SK-N-SH treated with all-trans-retinoic acid at 6 μM for 48 hours (cell line): ENCODE measurements at regions not wholly inside any gene's neighbourhood (a gene's known extent, or its start where the extent isn't known, plus 50 kb on each side); places are given as distances from the start of the nearest gene placed in this dataset.

Experiments used
- ATAC-seq: fragments of 200-7000 bp; cut with Tn5 transposase; 3 replicates; pipeline ENCODE4 v1.9.1; 2020; ENCODE audit warnings: mild to moderate bottlenecking, moderate library complexity
- ARNTL ChIP-seq: fragments of 450-650 bp; formaldehyde crosslinking; IDR thresholded peaks from 2 replicates; pipeline ENCODE4 v1.5.0; 2020; ENCODE audit warnings: low read depth, mild to moderate bottlenecking, moderate library complexity, borderline replicate concordance
- BACH2 ChIP-seq: fragments of 250-450 bp; sonication (Bioruptor Pico); IDR thresholded peaks from 2 replicates; pipeline ENCODE4 v1.9.0; 2021; ENCODE audit warnings: mild to moderate bottlenecking, borderline replicate concordance
- CREB5 ChIP-seq: fragments of 250-450 bp; sonication (Bioruptor Pico); IDR thresholded peaks from 2 replicates; pipeline ENCODE4 v1.5.1; 2020; ENCODE audit warnings: low read depth, mild to moderate bottlenecking, moderate library complexity
- CSDC2 ChIP-seq: fragments of 250-450 bp; sonication (Bioruptor Pico); IDR thresholded peaks from 2 replicates; pipeline ENCODE4 v1.5.0; 2020; ENCODE audit warnings: mild to moderate bottlenecking, moderate library complexity
- CSRNP3 ChIP-seq: fragments of 250-450 bp; sonication (Bioruptor Pico); IDR thresholded peaks from 2 replicates; pipeline ENCODE4 v1.5.1; 2021; ENCODE audit warnings: mild to moderate bottlenecking, moderate library complexity
- ESRRG ChIP-seq: fragments of 250-450 bp; sonication (Bioruptor Pico); IDR thresholded peaks from 2 replicates; pipeline ENCODE4 v1.6.1; 2021; ENCODE audit warnings: mild to moderate bottlenecking
- GLIS3 ChIP-seq: fragments of 250-450 bp; sonication (Bioruptor Pico); IDR thresholded peaks from 2 replicates; pipeline ENCODE4 v1.5.0; 2020; ENCODE audit warnings: mild to moderate bottlenecking, moderate library complexity
- OSR1 ChIP-seq: fragments of 250-450 bp; sonication (Bioruptor Pico); IDR thresholded peaks from 2 replicates; pipeline ENCODE4 v1.8.0; 2022; ENCODE audit warnings: moderate library complexity, mild to moderate bottlenecking, inconsistent platforms
- PATZ1 ChIP-seq: fragments of 250-450 bp; sonication (Bioruptor Pico); IDR thresholded peaks from 2 replicates; pipeline ENCODE4 v1.8.0; 2020; ENCODE audit warnings: mild to moderate bottlenecking, moderate library complexity, borderline replicate concordance
- POU6F1 ChIP-seq: fragments of 250-450 bp; sonication (Bioruptor Pico); IDR thresholded peaks from 2 replicates; pipeline ENCODE4 v1.8.0; 2021; ENCODE audit warnings: low read depth, mild to moderate bottlenecking, moderate library complexity, borderline replicate concordance
- PPARA ChIP-seq: fragments of 250-450 bp; sonication (Bioruptor Pico); IDR thresholded peaks from 2 replicates; pipeline ENCODE4 v1.5.0; 2020; ENCODE audit warnings: mild to moderate bottlenecking, borderline replicate concordance
- RARB ChIP-seq: fragments of 250-450 bp; sonication (Bioruptor Pico); IDR thresholded peaks from 2 replicates; pipeline ENCODE4 v1.8.0; 2021; ENCODE audit warnings: mild to moderate bottlenecking, moderate library complexity
- SNAI2 ChIP-seq: fragments of 250-450 bp; sonication (Bioruptor Pico); IDR thresholded peaks from 2 replicates; pipeline ENCODE4 v1.5.0; 2020; ENCODE audit warnings: mild to moderate bottlenecking, moderate library complexity
- TCF4 ChIP-seq: fragments of 250-450 bp; sonication (Bioruptor Pico); IDR thresholded peaks from 2 replicates; pipeline ENCODE4 v1.8.0; 2021; ENCODE audit warnings: mild to moderate bottlenecking, moderate library complexity, borderline replicate concordance
- TOX ChIP-seq: fragments of 250-450 bp; sonication (Bioruptor Pico); IDR thresholded peaks from 2 replicates; pipeline ENCODE4 v1.8.0; 2021; ENCODE audit warnings: mild to moderate bottlenecking, moderate library complexity, borderline replicate concordance
- TSHZ2 ChIP-seq: fragments of 250-450 bp; sonication (Bioruptor Pico); IDR thresholded peaks from 2 replicates; pipeline ENCODE4 v1.5.0; 2020; ENCODE audit warnings: mild to moderate bottlenecking, moderate library complexity
- ZC3H10 ChIP-seq: fragments of 250-450 bp; sonication (Bioruptor Pico); IDR thresholded peaks from 2 replicates; pipeline ENCODE4 v1.5.1; 2021; ENCODE audit warnings: mild to moderate bottlenecking, moderate library complexity
- ZFP3 ChIP-seq: fragments of 250-450 bp; sonication (Bioruptor Pico); IDR thresholded peaks from 2 replicates; pipeline ENCODE4 v1.5.0; 2020; ENCODE audit warnings: mild to moderate bottlenecking, moderate library complexity
- ZFP30 ChIP-seq: fragments of 450-650 bp; formaldehyde crosslinking; IDR thresholded peaks from 2 replicates; pipeline ENCODE4 v1.5.0; 2022; ENCODE audit warnings: mild to moderate bottlenecking, moderate library complexity
- ZNF70 ChIP-seq: fragments of 450-650 bp; formaldehyde crosslinking; IDR thresholded peaks from 2 replicates; pipeline ENCODE4 v1.5.0; 2020; ENCODE audit warnings: mild to moderate bottlenecking, moderate library complexity
- ZNF8 ChIP-seq: fragments of 450-650 bp; formaldehyde crosslinking; IDR thresholded peaks from 2 replicates; pipeline ENCODE4 v1.5.0; 2020; ENCODE audit warnings: mild to moderate bottlenecking, moderate library complexity

GRCh38 chr12:66733321-66733720 lies 54.4 kb upstream of the GRIP1 start:
- TF ChIP-seq ZNF70 (CRISPR knock-in tag) (no peak), TOX (CRISPR knock-in tag) (no peak), POU6F1 (CRISPR knock-in tag) (no peak), CREB5 (CRISPR knock-in tag) (no peak), PATZ1 (CRISPR knock-in tag) (no peak), ZNF8 (no peak), ZC3H10 (CRISPR knock-in tag) (no peak), ARNTL (CRISPR knock-in tag) (no peak), ESRRG (CRISPR knock-in tag) (no peak), TSHZ2 (CRISPR knock-in tag) (no peak), RARB (CRISPR knock-in tag) (no peak), CSRNP3 (no peak), TCF4 (no peak), ZFP3 (CRISPR knock-in tag) (no peak), OSR1 (CRISPR knock-in tag) (no peak)
- ATAC-seq, result no peak

GRCh38 chr12:66733839-66734238 lies 55.0 kb upstream of the GRIP1 start:
- TF ChIP-seq ESRRG (CRISPR knock-in tag) (no peak), PPARA (CRISPR knock-in tag) (no peak), GLIS3 (CRISPR knock-in tag) (no peak), CSDC2 (no peak), TSHZ2 (CRISPR knock-in tag) (no peak), ZFP30 (CRISPR knock-in tag) (no peak), ARNTL (CRISPR knock-in tag) (no peak), BACH2 (CRISPR knock-in tag) (no peak), ZNF8 (no peak), SNAI2 (no peak)
- ATAC-seq, result no peak
